Endothelial cell of hepatic sinusoid (primary cell): ENCODE measurements at regions not wholly inside any gene's neighbourhood (a gene's known extent, or its start where the extent isn't known, plus 50 kb on each side); places are given as distances from the start of the nearest gene placed in this dataset.
"Not testable (repeated sequence)": the region's sequence is repeated elsewhere in the genome, so short reads cannot be mapped to it uniquely, and the experiment has no call there.

ENCODE experiments used
- in situ Hi-C: cut with HindIII; loops from 2 replicates; pipeline ENCODE4 v1.10.0; 2017; ENCODE audit warnings: low sequenced_read_pairs

DNA sequence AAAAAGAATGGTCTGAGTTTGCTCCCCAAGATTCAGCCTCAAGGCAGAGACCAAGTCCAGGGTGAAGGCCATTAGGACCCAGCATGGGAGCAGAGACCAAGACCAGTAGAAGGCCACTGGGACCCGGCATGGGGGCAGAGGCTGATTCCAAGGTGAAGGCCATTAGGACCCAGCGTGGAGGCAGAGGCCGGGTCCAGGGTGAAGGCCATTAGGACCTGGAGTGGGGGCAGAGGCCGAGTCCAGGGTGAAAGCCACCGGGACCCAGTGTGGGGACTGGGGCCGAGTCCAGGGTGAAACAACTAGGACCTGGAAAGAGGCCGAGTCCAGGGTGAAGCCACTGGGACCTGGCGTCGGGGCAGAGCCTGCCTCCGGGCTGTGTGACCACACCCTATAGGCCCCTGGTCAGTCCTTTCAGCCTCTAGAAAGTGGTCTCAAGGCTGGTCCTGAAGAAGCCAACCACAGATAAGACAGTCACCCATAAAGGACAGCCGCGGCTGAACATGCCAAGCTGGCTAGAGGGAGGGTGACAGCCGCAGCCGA, 113.8 kb upstream of the SALL3 start:
- in situ Hi-C loops, result no loop called here

DNA sequence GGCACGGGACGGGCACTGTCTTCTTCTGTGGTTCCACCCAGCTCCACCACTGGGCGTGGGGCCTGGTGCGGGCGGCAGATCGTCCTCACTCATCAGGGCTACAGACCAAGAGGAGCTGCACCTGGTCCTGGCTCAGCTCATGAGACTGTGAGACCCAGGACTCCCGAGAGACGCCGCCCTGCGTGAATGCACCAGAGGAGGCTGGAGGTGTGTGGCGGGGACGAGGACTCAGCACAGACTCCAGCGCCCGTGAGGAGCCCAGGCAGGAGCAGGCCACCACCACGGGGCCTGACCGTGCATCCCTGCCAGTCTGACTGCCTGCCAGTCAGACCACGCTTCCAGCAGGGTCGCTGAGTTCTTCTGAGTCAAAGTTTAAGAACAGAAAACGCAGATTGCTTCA, 112.5 kb upstream of the SALL3 start:
- in situ Hi-C loops, result no loop called here

DNA sequence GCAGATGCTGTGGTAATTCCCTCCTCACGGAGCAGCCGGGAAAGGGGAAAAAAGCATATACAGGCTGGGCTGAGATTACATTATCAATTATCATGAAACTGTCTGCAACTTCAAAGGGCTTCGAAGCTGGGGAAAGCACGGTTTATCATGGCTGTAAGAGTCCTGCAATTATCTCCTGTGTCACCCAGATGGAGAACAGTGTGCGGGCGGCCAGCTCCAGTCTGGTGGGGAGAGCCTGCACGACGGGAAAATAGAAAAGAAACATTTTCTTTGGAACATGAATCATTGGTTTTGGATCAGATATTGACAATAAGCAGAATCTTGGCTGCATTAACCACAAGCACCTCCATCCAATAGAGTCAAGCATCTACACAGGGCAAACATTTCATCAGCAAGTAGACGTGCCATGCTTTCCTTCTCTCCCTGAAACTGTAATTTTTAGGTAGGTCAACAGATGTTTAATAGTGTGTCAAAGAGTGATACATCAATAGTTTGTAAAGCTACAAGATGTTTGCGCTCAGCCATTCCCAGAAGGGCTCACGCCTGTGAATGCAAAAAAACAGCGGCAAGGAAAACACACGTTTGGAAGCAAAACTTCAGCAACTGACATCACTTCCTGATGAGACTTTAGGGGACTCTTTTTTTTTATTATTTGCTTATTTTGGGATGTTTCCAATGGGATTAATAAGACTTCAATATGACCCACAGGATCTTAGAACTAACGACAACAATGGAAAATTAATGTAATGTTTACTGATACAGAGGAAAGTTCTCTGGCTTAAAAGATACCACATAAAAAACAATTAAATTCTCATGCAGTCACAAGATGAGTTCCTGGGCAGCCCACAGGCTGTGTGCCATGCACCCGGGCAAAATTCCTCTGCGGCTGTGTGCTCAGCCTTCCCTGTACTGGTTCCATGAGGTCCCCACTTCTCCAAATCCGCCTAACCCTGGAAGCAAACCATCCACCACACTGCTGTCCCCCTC, 111.0 kb upstream of the SALL3 start:
- in situ Hi-C loops, result no loop called here

DNA sequence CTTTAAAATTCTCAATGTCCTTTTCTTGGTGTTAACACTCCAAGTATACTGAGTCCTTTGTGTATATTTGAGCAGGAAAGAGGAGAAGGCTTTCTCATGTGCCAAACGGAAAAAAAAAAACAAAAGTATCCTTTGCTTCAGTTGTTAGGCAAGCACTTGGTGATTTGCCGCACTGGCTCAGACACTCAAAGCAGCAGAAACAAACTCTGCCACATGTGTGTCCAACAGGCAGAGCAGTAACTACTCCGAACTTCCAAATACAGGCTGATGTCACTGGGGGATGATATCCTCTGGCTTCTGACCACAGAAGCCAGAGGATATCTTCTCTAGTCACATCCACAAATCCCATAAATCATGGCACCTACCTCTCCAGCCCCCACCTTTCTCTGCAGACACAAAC, 108.0 kb upstream of the SALL3 start:
- in situ Hi-C loops, result no loop called here

DNA sequence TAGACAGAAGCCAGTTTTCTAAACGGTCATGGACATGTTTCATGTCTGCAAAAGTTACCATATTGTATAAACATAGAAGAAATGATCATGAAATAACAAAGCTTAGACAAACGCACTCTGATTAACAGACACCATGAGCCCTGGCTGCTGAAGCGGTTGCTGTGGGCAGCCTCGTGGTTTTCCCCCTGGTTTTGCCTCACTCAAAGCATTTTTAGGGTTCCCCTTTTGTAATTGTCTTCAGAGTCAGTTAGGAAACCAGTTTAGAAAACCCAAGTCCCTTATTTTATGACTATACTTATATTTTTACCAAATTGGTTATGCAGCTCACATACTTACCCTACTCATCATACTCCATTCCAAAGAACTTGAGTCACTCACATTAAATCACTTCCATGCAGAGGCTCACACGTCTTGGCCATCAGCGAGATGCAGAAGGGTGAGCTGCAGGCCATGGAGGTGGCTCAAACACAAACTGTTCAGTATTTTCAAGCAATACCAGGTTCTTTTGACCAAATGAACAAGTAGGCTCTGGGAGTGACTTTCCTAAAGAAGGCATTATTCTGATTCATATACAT, 105.6 kb upstream of the SALL3 start:
- in situ Hi-C loops, result no loop called here

DNA sequence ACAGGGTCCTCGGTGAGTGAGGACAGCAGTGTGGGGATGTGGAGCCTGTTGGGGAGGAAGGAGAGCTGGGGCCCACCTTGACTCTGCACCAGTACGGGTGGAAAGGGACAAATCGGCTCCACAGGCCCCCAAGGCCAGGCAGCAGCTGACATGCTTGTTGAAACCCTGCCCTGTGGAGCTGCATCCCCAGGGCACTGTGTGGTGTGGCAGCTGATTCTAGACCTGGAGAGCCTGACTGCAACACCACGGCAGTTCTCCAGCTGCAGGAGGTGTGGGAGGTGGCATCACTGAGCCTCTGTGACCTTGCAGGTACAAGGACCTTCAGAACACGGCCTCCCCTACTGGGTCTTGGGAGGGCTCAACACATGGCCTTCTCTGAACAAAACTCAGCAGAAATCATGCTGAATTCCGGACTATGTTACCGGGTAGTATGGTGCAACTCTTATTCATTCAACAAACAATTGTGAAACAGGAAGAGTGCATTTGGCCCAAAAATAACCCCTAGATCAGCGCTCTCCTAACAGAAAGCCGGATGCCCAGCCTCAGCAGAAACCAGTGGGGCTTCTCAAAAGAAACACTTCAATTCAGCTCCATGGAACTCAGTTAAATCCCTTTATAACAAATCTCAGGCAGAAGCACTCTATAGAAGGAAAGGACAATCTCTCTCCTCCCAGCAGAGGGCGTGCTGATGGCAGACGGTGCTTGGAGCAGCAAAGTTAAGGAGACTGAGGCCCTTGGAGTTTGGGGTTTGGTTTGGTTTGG, 104.4 kb upstream of the SALL3 start:
- in situ Hi-C loops, result no loop called here

DNA sequence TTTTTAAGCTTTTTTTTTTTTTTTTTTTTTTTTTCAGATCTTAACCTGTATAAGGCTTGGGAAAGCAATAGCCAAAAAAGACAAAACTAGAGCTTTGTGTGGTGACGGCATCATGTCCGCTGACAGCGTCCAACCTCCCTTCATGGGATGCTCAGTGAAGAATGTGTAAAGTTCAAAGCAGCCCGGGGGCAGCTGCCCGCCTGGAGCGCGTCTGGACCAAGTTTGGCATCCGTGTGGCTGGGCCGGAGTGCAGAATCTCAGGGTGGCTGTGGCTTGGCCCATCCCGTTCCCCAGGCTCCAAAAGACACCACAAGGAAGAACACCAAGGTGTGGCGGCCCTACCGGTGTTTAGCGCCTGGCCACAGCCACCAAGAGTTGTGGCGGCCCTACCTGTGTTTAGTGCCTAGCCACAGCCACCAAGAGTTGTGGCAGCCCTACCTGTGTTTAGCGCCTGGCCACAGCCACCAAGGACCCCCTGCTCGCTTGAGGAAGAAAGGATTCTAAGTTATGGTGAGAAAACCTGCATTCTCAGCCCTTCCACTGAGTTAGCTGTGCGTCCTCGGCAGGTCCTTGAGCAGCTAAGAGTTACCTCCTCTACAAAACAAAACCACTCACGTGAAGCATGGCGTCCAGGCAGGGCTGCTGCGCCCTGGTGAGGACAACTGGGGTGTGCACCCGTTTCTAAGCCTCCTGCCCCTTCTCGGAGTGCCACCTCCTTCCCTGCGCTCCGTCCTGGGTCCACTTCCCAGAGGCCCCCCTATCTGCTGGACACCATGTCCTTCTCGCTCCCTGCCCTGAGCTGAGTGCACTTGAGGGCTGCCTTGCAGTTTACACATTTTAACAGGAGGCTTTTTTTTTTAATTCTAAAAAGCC, 103.6 kb upstream of the SALL3 start:
- in situ Hi-C loops, result no loop called here

DNA sequence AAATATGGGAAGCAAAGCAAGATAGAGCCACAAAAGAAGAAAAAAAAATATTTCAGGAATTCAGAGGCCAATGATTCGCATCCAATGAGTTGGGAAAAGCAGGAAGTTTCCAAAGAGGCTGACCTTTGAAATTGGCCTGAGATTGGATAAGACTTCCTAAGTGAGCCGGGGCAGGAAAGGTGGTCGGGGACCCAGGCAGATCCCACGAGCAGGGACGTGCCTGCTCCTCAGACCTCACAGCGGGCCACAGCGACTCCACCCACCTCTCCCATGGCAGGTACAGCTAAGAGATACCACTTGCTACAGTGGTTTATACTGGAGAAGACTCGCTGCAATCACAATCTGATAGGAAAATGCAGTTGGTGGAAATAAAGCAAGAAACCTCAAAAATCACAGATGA, 102.8 kb upstream of the SALL3 start:
- in situ Hi-C loops, result no loop called here

DNA sequence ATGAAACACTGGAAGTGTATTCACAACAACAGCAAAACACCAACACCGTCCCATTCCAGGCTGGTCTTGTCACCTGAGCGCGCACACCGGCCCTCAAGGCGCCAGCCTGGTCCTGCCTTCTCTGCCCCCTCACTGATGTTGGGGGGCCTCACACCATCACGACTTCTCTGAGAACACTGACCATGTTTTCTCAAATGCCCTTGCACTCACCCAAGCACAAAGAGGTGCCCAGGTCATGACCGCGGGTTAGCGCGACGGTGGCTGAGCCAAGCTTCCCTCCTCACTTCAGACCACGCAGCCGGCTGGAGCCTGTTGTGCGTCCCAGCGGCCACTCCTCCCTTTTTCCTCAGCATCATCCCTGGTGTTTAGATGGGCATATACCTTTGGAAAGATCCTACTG, 101.3 kb upstream of the SALL3 start:
- in situ Hi-C loops, result no loop called here

DNA sequence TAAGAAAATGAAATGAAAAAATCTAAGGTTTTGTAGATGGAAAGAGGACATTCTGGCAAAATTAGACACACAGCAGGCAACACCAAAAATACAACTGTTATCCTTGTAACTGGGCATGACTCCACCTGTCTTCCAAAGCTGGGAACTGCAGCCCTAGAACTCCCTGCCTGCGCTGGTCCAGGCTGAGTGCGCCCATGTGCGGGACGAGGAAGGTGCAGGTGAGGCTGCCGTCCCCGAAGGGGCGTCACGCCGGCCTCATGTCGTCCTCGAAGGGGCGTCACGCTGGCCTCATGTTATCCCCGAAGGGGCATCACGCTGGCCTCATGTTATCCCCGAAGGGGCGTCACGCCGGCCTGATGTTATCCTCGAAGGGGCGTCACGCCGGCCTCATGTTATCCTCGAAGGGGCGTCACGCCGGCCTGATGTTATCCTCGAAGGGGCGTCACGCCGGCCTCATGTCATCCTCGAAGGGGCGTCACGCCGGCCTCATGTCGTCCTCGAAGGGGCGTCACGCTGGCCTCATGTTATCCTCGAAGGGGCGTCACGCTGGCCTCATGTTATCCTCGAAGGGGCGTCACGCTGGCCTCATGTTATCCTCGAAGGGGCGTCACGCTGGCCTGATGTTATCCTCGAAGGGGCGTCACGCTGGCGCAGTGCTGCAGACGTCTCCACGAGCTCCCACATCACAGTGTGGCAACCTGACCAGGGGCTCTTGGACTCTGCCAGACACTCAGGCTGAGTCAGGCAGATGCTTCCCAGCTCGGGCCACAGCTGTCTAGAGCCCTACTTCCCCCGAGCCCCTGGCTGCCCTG, 100.3 kb upstream of the SALL3 start:
- in situ Hi-C loops, result not testable (repeated sequence)

DNA sequence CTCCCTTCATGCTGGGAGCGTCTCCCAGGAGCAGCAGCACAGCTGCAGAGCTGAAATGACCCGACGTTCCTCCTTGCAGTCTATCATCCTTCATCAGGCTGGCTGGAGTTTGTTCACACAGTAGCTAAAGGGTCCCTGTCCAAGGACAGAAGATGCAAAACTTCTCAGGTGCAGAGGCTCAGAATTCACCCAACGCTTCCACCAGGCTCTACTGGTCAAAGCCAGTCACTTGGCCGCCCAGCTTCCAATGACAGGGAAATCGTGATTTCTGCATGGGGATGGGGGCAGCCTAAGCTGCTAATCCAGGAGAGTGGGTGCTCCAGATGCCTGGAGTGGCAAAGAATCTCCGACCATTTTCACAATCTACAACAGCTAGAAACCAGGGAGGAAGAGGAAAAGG, 97.0 kb upstream of the SALL3 start:
- in situ Hi-C loops, result no loop called here

DNA sequence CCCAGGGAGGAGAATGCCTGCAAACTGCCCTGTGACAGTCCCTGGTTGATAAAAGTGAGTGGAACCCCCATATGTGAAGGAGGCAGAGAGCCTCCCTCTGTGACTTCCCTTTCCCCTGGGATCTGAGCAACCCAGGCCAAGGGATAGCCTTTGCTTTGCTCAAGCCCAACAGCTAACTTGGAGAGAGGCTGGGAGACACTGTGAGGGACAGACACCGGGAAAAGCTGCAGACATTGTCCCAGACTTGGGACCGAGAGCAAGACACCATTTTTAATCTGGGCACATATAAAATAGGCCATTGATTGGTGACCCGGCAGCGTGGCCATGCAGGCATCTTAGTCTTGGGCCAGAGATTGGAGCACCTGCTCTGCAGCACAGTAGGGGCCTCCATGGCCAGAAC, 96.1 kb upstream of the SALL3 start:
- in situ Hi-C loops, result no loop called here

DNA sequence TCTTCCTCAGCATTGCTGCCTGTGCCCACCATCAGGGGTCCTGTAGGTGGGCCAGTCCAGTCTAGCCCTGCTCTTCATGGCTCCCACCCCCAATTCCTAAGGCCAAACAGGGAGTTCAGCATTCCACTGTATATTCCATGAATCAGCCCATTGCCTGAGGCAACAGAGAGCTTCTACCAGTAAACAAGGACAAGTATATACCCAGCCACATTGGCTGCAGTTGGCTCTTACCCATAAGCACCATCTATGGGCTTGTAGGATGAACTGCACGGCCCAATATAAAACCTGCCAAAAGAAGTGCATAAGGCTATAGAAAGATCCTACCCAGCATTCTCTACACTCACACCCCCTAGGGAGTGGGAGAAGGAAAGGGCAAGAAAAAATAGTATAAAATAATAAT, 95.1 kb upstream of the SALL3 start:
- in situ Hi-C loops, result no loop called here

DNA sequence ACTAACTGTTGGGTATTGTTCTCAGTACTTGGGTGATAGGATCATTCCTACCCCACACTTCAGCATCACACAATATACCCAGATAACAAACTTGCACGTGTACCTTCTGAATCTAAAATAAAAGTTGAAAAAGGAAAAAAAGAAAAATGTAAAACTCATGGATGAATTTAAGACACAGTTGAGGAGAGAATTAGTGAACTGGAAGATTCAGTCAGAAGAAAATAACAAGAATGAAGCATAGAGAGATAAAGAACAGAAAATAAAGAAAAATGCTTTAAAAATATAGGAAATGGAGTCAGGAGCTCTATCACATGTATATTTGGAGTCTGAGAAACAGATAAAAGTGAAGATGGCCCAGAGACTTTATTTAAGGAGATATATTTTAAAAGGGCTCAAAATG, 90.4 kb upstream of the SALL3 start:
- in situ Hi-C loops, result no loop called here

DNA sequence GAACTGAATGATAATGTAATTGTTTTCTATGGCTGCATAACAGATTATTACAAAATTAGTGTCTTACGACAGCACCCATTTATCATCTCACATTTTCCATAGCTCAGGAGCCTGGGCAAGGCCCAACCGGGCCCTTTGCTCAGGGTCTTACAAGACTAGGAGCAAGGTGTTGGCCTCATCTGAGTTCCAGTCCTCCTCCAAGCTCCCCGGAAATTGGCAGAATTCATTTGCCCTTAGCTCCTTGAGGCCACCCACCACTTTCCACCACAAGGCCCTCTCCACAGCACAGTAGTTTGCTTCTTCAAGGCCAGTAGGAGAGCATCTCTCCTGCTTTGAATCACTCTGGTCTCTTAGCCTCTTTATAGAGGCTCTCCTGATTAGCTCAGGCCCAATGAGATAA, 89.2 kb upstream of the SALL3 start:
- in situ Hi-C loops, result no loop called here

DNA sequence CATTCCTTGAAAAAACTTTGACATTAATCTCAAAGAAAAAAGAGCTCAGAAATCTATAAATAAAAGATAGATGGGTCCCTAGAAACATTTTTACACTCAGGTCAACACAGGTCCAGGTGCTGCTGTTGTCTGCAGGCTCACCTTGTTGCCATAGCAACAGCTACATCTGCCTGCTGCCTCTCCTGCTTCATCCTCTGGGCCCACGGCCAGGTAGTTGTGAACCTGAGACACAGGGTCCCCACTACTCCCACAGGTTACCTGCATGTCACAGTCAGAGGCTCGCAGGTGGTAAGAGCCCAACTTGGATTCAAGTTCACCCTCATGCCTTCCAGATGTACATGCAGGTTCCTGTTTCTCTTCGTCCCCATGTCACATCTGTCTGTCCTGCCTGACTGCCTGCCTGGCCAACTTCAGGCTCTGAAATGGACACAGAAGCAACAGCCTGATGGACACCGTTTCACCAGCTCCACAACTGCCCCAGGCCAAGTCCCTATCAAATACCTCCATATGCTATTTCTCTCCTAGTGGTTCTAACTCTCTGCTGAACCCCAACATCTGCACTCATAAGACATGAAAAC, 88.3 kb upstream of the SALL3 start:
- in situ Hi-C loops, result no loop called here

DNA sequence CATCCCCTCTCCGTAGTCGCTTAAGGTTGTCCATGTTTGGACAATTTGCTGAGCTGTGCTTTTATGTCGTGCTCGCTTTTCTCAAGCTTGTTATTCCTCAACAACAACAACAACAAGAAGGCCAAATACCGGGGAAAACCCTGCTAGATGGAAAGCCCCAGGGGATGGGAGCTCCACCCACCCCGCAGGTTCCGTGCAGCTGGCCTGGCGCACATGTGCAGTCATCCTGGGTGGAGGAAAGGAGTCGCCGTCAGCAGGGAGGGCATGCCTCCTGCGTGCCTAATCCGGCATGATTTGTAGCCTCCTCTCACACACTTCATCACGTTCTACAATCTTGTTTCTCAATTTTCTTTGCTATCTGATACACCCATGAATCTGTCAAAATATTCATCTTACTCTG, 87.4 kb upstream of the SALL3 start:
- in situ Hi-C loops, result no loop called here

DNA sequence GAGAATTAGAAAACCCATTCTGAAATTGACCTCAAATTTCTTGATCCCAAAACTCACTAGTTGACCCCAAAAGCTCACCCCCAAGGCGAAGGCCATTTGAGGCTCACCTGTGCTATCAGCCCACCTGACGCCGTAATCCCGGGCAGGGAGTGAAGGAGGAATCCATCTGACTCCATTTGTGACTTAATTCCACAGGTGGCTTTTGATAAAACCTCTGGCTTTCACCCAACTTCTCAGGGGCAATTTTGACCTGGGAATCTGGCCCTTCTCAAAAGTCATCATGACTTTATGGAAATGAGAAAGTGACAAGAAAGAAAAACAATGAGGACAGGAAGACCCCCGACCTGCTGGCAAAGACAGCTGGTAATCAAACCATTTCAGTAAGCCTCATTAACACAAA, 86.9 kb upstream of the SALL3 start:
- in situ Hi-C loops, result no loop called here

DNA sequence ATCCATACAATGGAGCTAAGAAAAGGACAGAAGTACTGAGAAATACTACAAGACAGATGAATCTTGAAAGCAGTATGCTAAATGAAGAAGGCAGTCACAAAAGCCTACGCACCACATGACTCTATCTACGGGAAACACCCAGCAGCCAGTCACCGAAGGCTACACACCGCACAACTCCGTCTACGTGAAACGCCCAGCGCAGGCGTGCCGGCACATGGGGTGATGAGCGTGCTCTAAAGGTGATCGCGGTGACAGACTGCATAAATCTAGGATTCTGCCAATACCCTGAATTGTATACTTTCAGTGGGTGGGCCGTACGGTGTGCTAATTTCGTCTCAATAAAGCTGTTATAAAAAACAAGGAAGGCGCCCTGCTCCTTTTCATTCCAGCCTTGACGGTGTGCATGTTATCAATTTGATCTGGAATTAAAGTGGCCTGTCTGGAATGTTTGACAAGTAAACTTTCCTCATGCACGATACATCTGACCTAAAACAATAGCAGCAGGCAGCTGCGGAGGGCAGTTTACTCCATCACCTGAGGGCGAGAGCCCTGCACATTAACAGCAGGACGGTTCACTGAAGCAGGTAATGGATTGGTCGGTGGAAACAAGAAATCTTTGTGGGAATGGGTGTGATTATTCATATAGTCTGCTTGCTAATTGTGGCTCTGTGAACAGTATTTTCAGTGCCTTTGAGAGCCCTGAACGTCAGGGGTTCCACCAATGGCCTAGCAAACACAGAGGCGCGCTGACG, 86.2 kb upstream of the SALL3 start:
- in situ Hi-C loops, result no loop called here
